Activated CD4-positive, alpha-beta T cell treated with anti-CD3 and anti-CD28 coated beads for 36 hours (primary cell): ENCODE measurements at regions not wholly inside any gene's neighbourhood (a gene's known extent, or its start where the extent isn't known, plus 50 kb on each side); places are given as distances from the start of the nearest gene placed in this dataset.

Experiments
- ATAC-seq: fragments of 200-7000 bp; cut with Tn5 transposase; one replicate; pipeline ENCODE4 v1.10.0; 2021; ENCODE audit warnings: mild to moderate bottlenecking, moderate library complexity
- CTCF ChIA-PET: fragments of 350-600 bp; sonication (Branson Sonifier 250); formaldehyde crosslinking; loops from one replicate; lab custom pipeline; 2021; ENCODE audit warnings: antibody characterized with exemption; lab: Charles Lee
- POLR2A ChIA-PET: fragments of 350-600 bp; sonication (Branson Sonifier 250); formaldehyde crosslinking; loops from one replicate; lab custom pipeline; 2021; ENCODE audit warnings: antibody characterized with exemption, inconsistent platforms; lab: Charles Lee
- DNase-seq: peaks from one replicate; pipeline ENCODE4 v3.0.0-alpha.2; 2020
- H3K27ac Mint-ChIP-seq: one replicate; pipeline ENCODE4 v1.8.0; 2021; ENCODE audit warnings: mixed read lengths
- H3K27me3 Mint-ChIP-seq: one replicate; pipeline ENCODE4 v1.8.0; 2021; ENCODE audit warnings: mixed read lengths
- H3K36me3 Mint-ChIP-seq: one replicate; pipeline ENCODE4 v1.8.0; 2021; ENCODE audit warnings: low read depth, mixed read lengths
- H3K4me1 Mint-ChIP-seq: one replicate; pipeline ENCODE4 v1.8.0; 2021; ENCODE audit warnings: mixed read lengths
- H3K4me3 Mint-ChIP-seq: one replicate; pipeline ENCODE4 v1.8.0; 2021; ENCODE audit warnings: mild to moderate bottlenecking, moderate library complexity, mixed read lengths
- H3K9me3 Mint-ChIP-seq: one replicate; pipeline ENCODE4 v1.8.0; 2021; ENCODE audit warnings: low read depth, mixed read lengths
- intact Hi-C, 2 experiments: fragments of 100-400 bp; cut with DNase I in 1 of 2; cut with micrococcal nuclease in 1 of 2; formaldehyde crosslinking; loops; one replicate each; pipeline versions ENCODE4 v1.14.2 to v1.15.1; 2022 to 2024; cut with DNase I, micrococcal nuclease

- Mint-ChIP-seq H3K4me1 (no peaks in the 10 kb centered on the region), H3K4me3 (no peak overlapping the region), H3K27me3 (peaks cover 5% of the 10 kb centered on the region), H3K36me3 (no peaks in the 10 kb centered on the region), H3K27ac (no peak overlapping the region), H3K9me3 (no peaks in the 10 kb centered on the region)
- no peak for DNase-seq
- intact Hi-C loops: no loop called here
- CTCF ChIA-PET: interaction anchor here (0.7 kb wide), 1 partner anchor 14 kb away, joined by 3 read pairs; no protein-coding TSS in a partner anchor
- peak; percentile 71 for ATAC-seq
- POLR2A ChIA-PET: no interaction called here
Measured at GRCh38 chr2:196407675-196408264, 231.7 kb upstream of the CCDC150 start.

- ChIA-PET POLR2A (interaction anchor here (0.7 kb wide), 1 partner anchor 198 kb away, joined by 3 read pairs; no protein-coding TSS in a partner anchor), CTCF (no interaction called here)
- H3K36me3 Mint-ChIP-seq: no peaks in the 10 kb centered on the region
- intact Hi-C loops: no loop called here
- no peak for DNase-seq
- ATAC-seq: peak; percentile 52
- no peak overlapping the region for H3K27ac Mint-ChIP-seq
- H3K4me1 Mint-ChIP-seq: no peaks in the 10 kb centered on the region
- peaks cover 5% of the 10 kb centered on the region for H3K27me3 Mint-ChIP-seq
- H3K4me3 Mint-ChIP-seq: no peak overlapping the region
- H3K9me3 Mint-ChIP-seq: no peaks in the 10 kb centered on the region
Measured at GRCh38 chr2:196409376-196409775, 230.1 kb upstream of the CCDC150 start.

- POLR2A ChIA-PET: interaction anchor here (0.7 kb wide), 1 partner anchor 199 kb away, joined by 3 read pairs; no protein-coding TSS in a partner anchor
- CTCF ChIA-PET: no interaction called here
- peaks cover 5% of the 10 kb centered on the region for H3K27me3 Mint-ChIP-seq
- no peaks in the 10 kb centered on the region for H3K36me3 Mint-ChIP-seq
- H3K4me1 Mint-ChIP-seq: peaks cover 4% of the 10 kb centered on the region
- H3K4me3 Mint-ChIP-seq: no peak overlapping the region
- H3K27ac Mint-ChIP-seq: no peak overlapping the region
- no peak for ATAC-seq
- DNase-seq: no peak
- H3K9me3 Mint-ChIP-seq: no peaks in the 10 kb centered on the region
- intact Hi-C loops: no loop called here
Measured at GRCh38 chr2:196410008-196410407, 229.5 kb upstream of the CCDC150 start.

GRCh38 chr2:196413821-196414274 is 225.7 kb upstream of the CCDC150 start:
- DNase-seq (no peak), ATAC-seq (no peak)
- CTCF ChIA-PET: interaction anchor here (1.4 kb wide), 1 partner anchor 40 kb away, joined by 5 read pairs; no protein-coding TSS in a partner anchor
- no peak overlapping the region for H3K27ac Mint-ChIP-seq
- H3K27me3 Mint-ChIP-seq: peaks cover 4% of the 10 kb centered on the region
- no peak overlapping the region for H3K4me3 Mint-ChIP-seq
- H3K4me1 Mint-ChIP-seq: peaks cover 11% of the 10 kb centered on the region
- intact Hi-C loops: no loop called here
- H3K36me3 Mint-ChIP-seq: no peaks in the 10 kb centered on the region
- H3K9me3 Mint-ChIP-seq: peaks cover 3% of the 10 kb centered on the region
- POLR2A ChIA-PET: no interaction called here

GRCh38 chr2:196415384-196415783 is 224.1 kb upstream of the CCDC150 start:
- peaks cover 11% of the 10 kb centered on the region for H3K4me1 Mint-ChIP-seq
- ChIA-PET CTCF (interaction anchor here (0.8 to 0.9 kb wide), 2 partner anchors 38 to 104 kb away, joined by 3 to 4 read pairs; no protein-coding TSS in a partner anchor), POLR2A (no interaction called here)
- peak overlapping the region; percentile 55 for H3K4me3 Mint-ChIP-seq
- H3K36me3 Mint-ChIP-seq: no peaks in the 10 kb centered on the region
- H3K9me3 Mint-ChIP-seq: peaks cover 3% of the 10 kb centered on the region
- peak overlapping the region; percentile 35 for H3K27ac Mint-ChIP-seq
- peak; percentile 30 for DNase-seq
- intact Hi-C loops: no loop called here
- peak; percentile 91 for ATAC-seq
- peaks cover 7% of the 10 kb centered on the region for H3K27me3 Mint-ChIP-seq

- CTCF ChIA-PET: interaction anchor here (0.9 kb wide), 1 partner anchor 33 kb away, joined by 3 read pairs; no protein-coding TSS in a partner anchor
- ATAC-seq (no peak), DNase-seq (no peak)
- H3K4me3 Mint-ChIP-seq: no peak overlapping the region
- no peak overlapping the region for H3K27ac Mint-ChIP-seq
- H3K4me1 Mint-ChIP-seq: peaks cover 6% of the 10 kb centered on the region
- peaks cover 3% of the 10 kb centered on the region for H3K9me3 Mint-ChIP-seq
- intact Hi-C loops: no loop called here
- POLR2A ChIA-PET: no interaction called here
- H3K36me3 Mint-ChIP-seq: no peaks in the 10 kb centered on the region
- peaks cover 6% of the 10 kb centered on the region for H3K27me3 Mint-ChIP-seq
Measured at GRCh38 chr2:196420143-196420542, 219.4 kb upstream of the CCDC150 start.

- Mint-ChIP-seq H3K36me3 (no peaks in the 10 kb centered on the region), H3K4me1 (no peaks in the 10 kb centered on the region), H3K9me3 (no peaks in the 10 kb centered on the region), H3K27me3 (peaks cover 6% of the 10 kb centered on the region), H3K4me3 (no peak overlapping the region), H3K27ac (no peak overlapping the region)
- CTCF ChIA-PET: interaction anchor here (0.6 to 1.1 kb wide), 2 partner anchors 14 to 142 kb away, joined by 3 read pairs; no protein-coding TSS in a partner anchor
- intact Hi-C loops: no loop called here
- ATAC-seq (no peak), DNase-seq (no peak)
- POLR2A ChIA-PET: no interaction called here
Measured at GRCh38 chr2:196421880-196422279, 217.6 kb upstream of the CCDC150 start.

GRCh38 chr2:196422361-196422760 is 217.2 kb upstream of the CCDC150 start:
- no peak for ATAC-seq
- no peak for DNase-seq
- Mint-ChIP-seq H3K27ac (no peak overlapping the region), H3K4me1 (no peaks in the 10 kb centered on the region), H3K27me3 (peaks cover 6% of the 10 kb centered on the region), H3K36me3 (no peaks in the 10 kb centered on the region), H3K9me3 (no peaks in the 10 kb centered on the region), H3K4me3 (no peak overlapping the region)
- POLR2A ChIA-PET: no interaction called here
- intact Hi-C loops: no loop called here
- CTCF ChIA-PET: interaction anchor here (1.1 kb wide), 2 partner anchors 14 to 33 kb away, joined by 3 to 4 read pairs; no protein-coding TSS in a partner anchor

- peaks cover 1% of the 10 kb centered on the region for H3K4me1 Mint-ChIP-seq
- H3K36me3 Mint-ChIP-seq: no peaks in the 10 kb centered on the region
- ATAC-seq (no peak), DNase-seq (no peak)
- intact Hi-C loops: no loop called here
- ChIA-PET POLR2A (no interaction called here), CTCF (no interaction called here)
- no peak overlapping the region for H3K4me3 Mint-ChIP-seq
- H3K27me3 Mint-ChIP-seq: peaks cover 2% of the 10 kb centered on the region
- H3K27ac Mint-ChIP-seq: no peak overlapping the region
- no peaks in the 10 kb centered on the region for H3K9me3 Mint-ChIP-seq
Measured at GRCh38 chr2:196426122-196426521, 213.4 kb upstream of the CCDC150 start.

GRCh38 chr2:196427986-196428634 is 211.4 kb upstream of the CCDC150 start:
- CTCF ChIA-PET: no interaction called here

GRCh38 chr2:196431076-196431475 is 208.4 kb upstream of the CCDC150 start:
- peaks cover 1% of the 10 kb centered on the region for H3K4me1 Mint-ChIP-seq
- H3K9me3 Mint-ChIP-seq: no peaks in the 10 kb centered on the region
- intact Hi-C loops: no loop called here
- no peak overlapping the region for H3K4me3 Mint-ChIP-seq
- ChIA-PET CTCF (interaction anchor here (0.6 kb wide), 2 partner anchors 96 to 160 kb away, joined by 3 read pairs; no protein-coding TSS in a partner anchor), POLR2A (interaction anchor here (0.6 kb wide), 1 partner anchor 1892 kb away, joined by 3 read pairs; no protein-coding TSS in a partner anchor)
- H3K27me3 Mint-ChIP-seq: peaks cover 6% of the 10 kb centered on the region
- no peak for DNase-seq
- no peak for ATAC-seq
- H3K27ac Mint-ChIP-seq: no peak overlapping the region
- H3K36me3 Mint-ChIP-seq: no peaks in the 10 kb centered on the region

More at GRCh38 chr2:196427986-196428634, 211.4 kb upstream of the CCDC150 start:
- POLR2A ChIA-PET: no interaction called here
- Mint-ChIP-seq H3K4me1 (peaks cover 1% of the 10 kb centered on the region), H3K4me3 (no peak overlapping the region), H3K27me3 (peaks cover 2% of the 10 kb centered on the region), H3K27ac (no peak overlapping the region), H3K9me3 (no peaks in the 10 kb centered on the region), H3K36me3 (no peaks in the 10 kb centered on the region)
- no peak for DNase-seq
- ATAC-seq: no peak
- intact Hi-C loops: no loop called here
